HepG2 (cell line): ENCODE measurements at regions not wholly inside any gene's neighbourhood (a gene's known extent, or its start where the extent isn't known, plus 50 kb on each side); places are given as distances from the start of the nearest gene placed in this dataset.

Experiments used
- ATAC-seq: fragments of 200-7000 bp; cut with Tn5 transposase; 3 replicates; pipeline ENCODE4 v1.9.1; 2020; ENCODE audit warnings: mild to moderate bottlenecking, moderate library complexity
- BruUV-seq: library from RNA; stranded (reverse); fragments of 400-500 nt; replicated peaks from 2 replicates; lab custom pipeline; 2021; lab: Mats Ljungman, UMichigan
- CTCF ChIA-PET: fragments of 300-600 bp; formaldehyde crosslinking; extraction: SDS; loops from one replicate; lab custom pipeline; 2021; ENCODE audit warnings: low total read pairs, inconsistent platforms, low intra/inter-chr PET ratio; lab: Yijun Ruan, JAX
- POLR2A ChIA-PET: fragments of 350-600 bp; sonication (Branson Sonifier 250); formaldehyde crosslinking; loops from one replicate; lab custom pipeline; 2020; ENCODE audit warnings: antibody characterized with exemption, inconsistent platforms; lab: Yijun Ruan, JAX
- DNase-seq: peaks from one replicate; pipeline ENCODE4 v3.0.0-alpha.2; 2015; ENCODE audit warnings: low spot score
- FAIRE-seq: peaks from 3 replicates; lab custom pipeline; 2011; peaks lifted over from hg19 to GRCh38; lab: Jason Lieb, UNC
- H2AFZ ChIP-seq: one replicate; pipeline ENCODE4 v1.6.1; 2011; ENCODE audit warnings: low read length, inconsistent platforms
- H3K27ac ChIP-seq: fragments of 300-600 bp; 3 replicates; pipeline ENCODE4 v1.8.0; 2011; ENCODE audit warnings: mixed run types, mild to moderate bottlenecking, mixed read lengths, low read length, inconsistent platforms; ENCODE audit not compliant: insufficient read depth; ENCODE audit errors: extremely low read length
- H3K27me3 ChIP-seq, 2 experiments: fragments of 200-600 bp in 1 of 2; 2 replicates in 1 of 2; 3 replicates in 1 of 2; pipeline versions ENCODE4 v1.6.0 to v1.8.0; 2011; ENCODE audit warnings: low read length in 2 of 2, mild to moderate bottlenecking in 2 of 2, moderate library complexity in 2 of 2, inconsistent platforms in 1 of 2; ENCODE audit not compliant: insufficient read depth in 2 of 2, control insufficient read depth in 1 of 2
- H3K36me3 ChIP-seq, 2 experiments: fragments of 200-600 bp in 1 of 2; replicated peaks in 1 of 2; 2 replicates in 1 of 2; 3 replicates in 1 of 2; pipeline versions ENCODE4 v1.5.1 to v1.8.0; 2011; ENCODE audit warnings: low read length in 2 of 2, inconsistent platforms in 1 of 2; ENCODE audit not compliant: insufficient read depth in 2 of 2, control insufficient read depth in 1 of 2
- H3K4me1 ChIP-seq: 2 replicates; pipeline ENCODE4 v1.5.1; 2012; ENCODE audit warnings: low read length, inconsistent platforms; ENCODE audit not compliant: insufficient read depth
- H3K4me2 ChIP-seq: 2 replicates; pipeline ENCODE4 v1.6.0; 2011; ENCODE audit warnings: low read depth, low read length, inconsistent platforms
- H3K4me3 ChIP-seq, 3 experiments: fragments of 200-600 bp in 1 of 3; sonication (generic), shearing (Covaris generic) in 1 of 3; replicated peaks in 1 of 3; 2 replicates each; pipeline ENCODE4 v1.5.1; 2011 to 2016; ENCODE audit warnings: low read length in 3 of 3, inconsistent platforms in 2 of 3, low read depth in 2 of 3, mild to moderate bottlenecking in 2 of 3, control low read depth in 1 of 3, mixed read lengths in 1 of 3; ENCODE audit not compliant: insufficient read depth in 1 of 3
- H3K79me2 ChIP-seq: one replicate; pipeline ENCODE4 v1.6.1; 2011; ENCODE audit warnings: low read length, inconsistent platforms; ENCODE audit not compliant: insufficient read depth
- H3K9ac ChIP-seq: 2 replicates; pipeline ENCODE4 v1.6.0; 2011; ENCODE audit warnings: mild to moderate bottlenecking, low read depth, low read length, inconsistent platforms; ENCODE audit not compliant: insufficient read depth
- H3K9me3 ChIP-seq: 2 replicates; pipeline ENCODE4 v1.5.1; 2012; ENCODE audit warnings: mild to moderate bottlenecking, low read length
- H4K20me1 ChIP-seq: 2 replicates; pipeline ENCODE4 v1.6.0; 2011; ENCODE audit warnings: inconsistent platforms, mild to moderate bottlenecking, low read length, moderate library complexity; ENCODE audit not compliant: insufficient read depth
- ATF2 ChIP-seq: sonication (generic); formaldehyde crosslinking; IDR thresholded peaks from 2 replicates; pipeline ENCODE4 v1.4.0; 2020; ENCODE audit warnings: missing genetic modification reagents
- CC2D1A ChIP-seq: sonication (generic); formaldehyde crosslinking; IDR thresholded peaks from 2 replicates; pipeline ENCODE4 v1.8.1; 2023; ENCODE audit warnings: mild to moderate bottlenecking, missing genetic modification reagents
- ELK4 ChIP-seq: sonication (generic); formaldehyde crosslinking; IDR thresholded peaks from 2 replicates; pipeline ENCODE4 v1.9.0; 2021; ENCODE audit warnings: missing genetic modification reagents, borderline replicate concordance
- KLF6 ChIP-seq: IDR thresholded peaks from 2 replicates; pipeline ENCODE4 v1.8.0; 2016; ENCODE audit warnings: missing biosample characterization, missing genetic modification reagents
- MNT ChIP-seq: fragments of 450-650 bp; IDR thresholded peaks from 2 replicates; pipeline ENCODE4 v1.6.1; 2016
- TOPORS ChIP-seq: sonication (generic); formaldehyde crosslinking; IDR thresholded peaks from 2 replicates; pipeline ENCODE4 v1.8.0; 2023; ENCODE audit warnings: mild to moderate bottlenecking, missing genetic modification reagents
- ZBTB21 ChIP-seq: sonication (generic); formaldehyde crosslinking; IDR thresholded peaks from 2 replicates; pipeline ENCODE4 v1.4.0; 2020; ENCODE audit warnings: missing genetic modification reagents
- ZNF572 ChIP-seq: sonication (generic); formaldehyde crosslinking; IDR thresholded peaks from 2 replicates; pipeline ENCODE4 v1.5.1; 2020; ENCODE audit warnings: mild to moderate bottlenecking, missing genetic modification reagents
- ZNF687 ChIP-seq: sonication (generic); formaldehyde crosslinking; IDR thresholded peaks from 2 replicates; pipeline ENCODE4 v1.5.1; 2020; ENCODE audit warnings: mild to moderate bottlenecking, missing genetic modification reagents, moderate library complexity
- WGBS: methylation state at CpG from one replicate; pipeline ENCODE4 v1.1.6; 2017; ENCODE audit warnings: low lambda C conversion rate; 5-methylcytosine and 5-hydroxymethylcytosine counted together
- in situ Hi-C: cut with HindIII; loops from 2 replicates; pipeline ENCODE4 v1.10.0; 2017; ENCODE audit warnings: low pct_unique_long_range_greater_than_20kb; ENCODE audit not compliant: extremely low pct_ligation_motif_present
- intact Hi-C: fragments of 100-400 bp; cut with micrococcal nuclease; formaldehyde crosslinking; loops from one replicate; pipeline ENCODE4 v1.10.0; 2022; ENCODE audit not compliant: unreplicated experiment

GRCh38 chr6:30418448-30418847 is 70.9 kb upstream of the HLA-E start:
- no peak for DNase-seq
- H2AFZ ChIP-seq: no peak overlapping the region
- no peaks in the 10 kb centered on the region for H3K36me3 ChIP-seq
- no peaks in the 10 kb centered on the region for H3K79me2 ChIP-seq
- no TSS peak for BruUV-seq
- no peaks in the 10 kb centered on the region for H4K20me1 ChIP-seq
- no peaks in the 10 kb centered on the region for H3K9me3 ChIP-seq
- 10% methylated on average over 13 of the region's 13 CpGs for WGBS
- peak; percentile 42 for ATAC-seq
- H3K27ac ChIP-seq: no peak overlapping the region
- no peaks in the 10 kb centered on the region for H3K4me1 ChIP-seq
- H3K4me2 ChIP-seq: no peak overlapping the region
- CTCF ChIA-PET: no interaction called here
- TF ChIP-seq TOPORS (CRISPR knock-in tag) (no peak), ATF2 (CRISPR knock-in tag) (no peak), ZNF687 (CRISPR knock-in tag) (peak; percentile 13; the same call in 1 of the 2 replicates), CC2D1A (CRISPR knock-in tag) (no peak), ZBTB21 (CRISPR knock-in tag) (no peak), MNT (peak; percentile 26; the same call in 1 of the 2 replicates), KLF6 (CRISPR knock-in tag) (no peak), ELK4 (CRISPR knock-in tag) (no peak), ZNF572 (CRISPR knock-in tag) (no peak)
- in situ Hi-C loops (no loop called here), intact Hi-C loops (loop anchor here (5.0 kb wide), 1 partner anchor 796 kb away; no protein-coding TSS in a partner anchor)
- H3K4me3 ChIP-seq: no peak overlapping the region
- no peak for FAIRE-seq
- POLR2A ChIA-PET: no interaction called here
- peaks cover 12 to 36% of the 10 kb centered on the region in 2 experiments for H3K27me3 ChIP-seq
- no peak overlapping the region for H3K9ac ChIP-seq
